Uterus (tissue), 2 donors: ENCODE measurements at regions not wholly inside any gene's neighbourhood (a gene's known extent, or its start where the extent isn't known, plus 50 kb on each side); places are given as distances from the start of the nearest gene placed in this dataset.

Experiments used
- CTCF ChIP-seq, 4 experiments: fragments of 200-600 bp in 2 of 4; fragments of 450-650 bp in 2 of 4; sonication (generic) in 2 of 4; IDR thresholded peaks; one replicate each; pipeline ENCODE4 v1.5.1; 2016 to 2019; ENCODE audit warnings: antibody characterized with exemption in 4 of 4, mild to moderate bottlenecking in 2 of 4, moderate library complexity in 1 of 4
- POLR2A ChIP-seq, 2 donors: fragments of 450-650 bp; IDR thresholded peaks; one replicate each; pipeline ENCODE4 v1.6.1; 2016; ENCODE audit warnings: antibody characterized with exemption in 2 of 2, mild to moderate bottlenecking in 1 of 2, moderate library complexity in 1 of 2

- TF ChIP-seq CTCF (IDR thresholded peaks at IDR 0.05) (no peak), POLR2A (IDR thresholded peaks at IDR 0.05) (no peak)
These were observed 231.2 kb upstream of the HAND2 start for GRCh38 chr4:173761236-173761635.
